Stimulated activated CD4-positive, alpha-beta T cell treated with anti-CD3 and anti-CD28 coated beads, Interleukin-15, amount 100 ng/mL, for 48 hours (primary cell): ENCODE measurements at regions not wholly inside any gene's neighbourhood (a gene's known extent, or its start where the extent isn't known, plus 50 kb on each side); places are given as distances from the start of the nearest gene placed in this dataset.
"Not testable (repeated sequence)": the region's sequence is repeated elsewhere in the genome, so short reads cannot be mapped to it uniquely, and the experiment has no call there.

Experiments used
- DNase-seq, 2 donors: peaks; one replicate each; pipeline ENCODE4 v3.0.0-alpha.2; 2020; ENCODE audit warnings: low read depth in 2 of 2

DNA sequence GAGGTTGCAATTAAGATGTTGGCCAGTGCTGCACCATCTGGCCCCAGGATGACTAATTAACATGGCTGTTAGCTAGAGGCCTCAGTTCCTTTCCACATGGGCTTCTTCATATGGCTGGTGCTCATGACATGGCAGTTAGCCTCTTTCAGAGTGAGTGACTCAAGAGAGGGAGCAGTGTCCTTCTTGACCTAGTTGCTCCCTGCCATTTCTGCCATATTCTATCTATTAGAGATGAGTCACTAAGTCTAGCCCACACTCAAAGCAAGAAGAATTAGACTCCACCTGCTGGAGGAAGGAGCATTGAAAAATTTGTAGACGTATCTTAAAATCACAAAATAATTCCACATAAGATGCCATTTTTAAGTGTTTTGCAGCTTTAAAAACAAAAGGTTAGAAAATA is 651.2 kb upstream of the CCNG1 start:
- no peak for DNase-seq

- no peak for DNase-seq
Observed at GRCh38 chr5:162796507-162796906, 640.9 kb upstream of the CCNG1 start.

GRCh38 chr5:162800301-162800700 is 637.1 kb upstream of the CCNG1 start:
- no peak for DNase-seq

DNA sequence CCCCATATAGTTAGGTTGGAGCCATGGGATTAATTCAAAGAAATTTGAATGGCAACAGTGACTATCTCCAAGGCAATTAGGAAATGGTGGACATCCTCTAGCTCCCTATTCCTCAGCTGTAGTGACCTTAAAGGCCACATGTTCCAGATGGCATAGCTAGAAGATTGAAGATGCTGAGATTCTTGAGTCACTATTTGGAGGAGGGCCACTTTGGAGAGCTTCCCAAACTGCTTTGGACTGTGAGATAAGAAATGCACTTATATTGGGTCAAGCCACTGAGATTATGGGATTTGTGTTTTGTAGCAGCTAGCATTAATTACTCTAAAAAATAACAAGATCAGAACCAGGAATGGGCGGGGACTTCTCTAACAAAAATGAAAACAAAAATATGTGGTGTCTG is 636.2 kb upstream of the CCNG1 start:
- DNase-seq = no peak

DNA sequence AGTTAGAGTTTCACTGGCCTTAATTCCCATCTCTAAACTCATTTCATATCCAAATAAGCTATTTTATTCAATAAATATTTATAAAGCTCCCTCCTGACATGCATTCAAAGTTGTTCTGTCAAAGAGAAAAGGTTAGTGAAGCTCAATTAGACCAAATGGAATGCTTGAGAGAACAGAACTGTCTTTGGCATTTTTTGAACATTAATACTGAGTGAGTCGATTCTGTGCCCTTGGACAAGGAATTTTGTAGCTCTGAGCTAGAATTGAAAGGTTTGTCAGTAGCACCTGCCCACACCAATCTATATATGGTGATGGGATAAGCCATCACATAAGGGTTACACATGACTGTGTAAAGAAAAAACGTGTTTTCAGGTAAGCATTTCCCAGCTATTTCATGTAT is 631.2 kb upstream of the CCNG1 start:
- no peak for DNase-seq

- DNase-seq = no peak
Observed at GRCh38 chr5:162811071-162811470, 626.3 kb upstream of the CCNG1 start.

DNA sequence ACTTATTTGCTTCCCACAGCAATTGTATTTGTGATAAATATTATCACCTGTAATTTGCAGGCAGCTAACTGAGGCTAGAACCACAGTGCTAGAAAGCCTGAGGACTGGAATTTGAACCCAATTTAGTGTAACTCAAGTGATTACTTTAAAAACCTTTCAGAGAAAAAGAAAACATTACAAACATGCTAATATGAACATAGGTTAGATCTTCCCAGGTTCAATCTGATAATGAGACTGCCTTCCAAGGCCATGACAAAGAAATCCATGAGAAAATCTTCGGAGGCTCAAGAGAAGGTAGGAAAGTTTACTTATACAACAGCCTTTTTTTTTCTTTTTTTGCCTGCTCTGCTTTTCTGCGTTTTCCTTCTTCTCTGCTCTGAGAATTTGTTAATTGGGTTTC is 620.6 kb upstream of the CCNG1 start:
- no peak for DNase-seq

DNA sequence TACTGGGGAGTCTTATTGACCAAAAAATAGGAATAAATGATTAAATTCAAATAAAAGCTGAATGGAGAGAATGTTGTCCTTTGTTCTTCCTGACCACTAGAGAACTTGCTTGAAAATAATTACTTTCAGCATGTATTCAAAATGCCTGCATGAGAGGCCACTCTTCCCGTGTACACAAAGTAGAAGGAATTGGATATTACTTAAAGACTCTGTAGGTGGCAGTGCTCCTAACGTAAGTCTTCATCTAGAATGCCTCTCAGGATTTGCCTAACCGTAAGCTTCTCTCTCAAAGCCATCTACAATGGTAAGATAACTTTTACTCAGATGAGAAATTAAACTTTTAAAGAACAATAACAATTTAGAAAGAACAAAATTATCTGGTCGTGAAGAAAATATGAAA is 620.0 kb upstream of the CCNG1 start:
- DNase-seq = no peak

- DNase-seq = not testable (repeated sequence)
Observed at GRCh38 chr5:162821664-162822063, 615.7 kb upstream of the CCNG1 start.

DNA sequence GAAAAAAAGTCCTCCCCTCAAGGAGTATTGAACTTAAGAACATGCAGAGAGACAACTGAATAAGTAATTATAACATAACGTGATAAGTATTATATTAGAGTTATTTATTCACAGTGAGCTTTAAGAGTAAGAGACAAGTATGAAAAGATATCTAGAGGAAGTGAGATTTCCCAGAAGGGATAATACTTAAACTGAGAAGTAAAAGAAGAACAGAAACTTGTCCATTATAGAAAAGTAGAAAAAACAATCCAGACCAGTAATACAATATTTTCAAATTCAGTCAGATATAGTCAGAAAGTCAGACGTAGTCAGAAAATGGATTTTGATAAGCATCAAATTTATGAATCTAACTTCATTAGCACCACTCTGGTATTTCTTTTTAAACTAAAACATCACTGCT is 613.0 kb upstream of the CCNG1 start:
- DNase-seq = no peak

GRCh38 chr5:162837155-162837554 is 600.2 kb upstream of the CCNG1 start:
- DNase-seq = no peak

- DNase-seq = no peak
Observed at GRCh38 chr5:162842727-162843126, 594.7 kb upstream of the CCNG1 start.

- DNase-seq = no peak
Observed at GRCh38 chr5:162852134-162852533, 585.3 kb upstream of the CCNG1 start.

GRCh38 chr5:162858770-162859169 is 578.6 kb upstream of the CCNG1 start:
- DNase-seq = no peak

GRCh38 chr5:162870966-162871365 is 566.4 kb upstream of the CCNG1 start:
- no peak for DNase-seq

GRCh38 chr5:162882629-162883028 is 554.8 kb upstream of the CCNG1 start:
- DNase-seq = no peak

- no peak for DNase-seq
Observed at GRCh38 chr5:162886717-162887116, 550.7 kb upstream of the CCNG1 start.

DNA sequence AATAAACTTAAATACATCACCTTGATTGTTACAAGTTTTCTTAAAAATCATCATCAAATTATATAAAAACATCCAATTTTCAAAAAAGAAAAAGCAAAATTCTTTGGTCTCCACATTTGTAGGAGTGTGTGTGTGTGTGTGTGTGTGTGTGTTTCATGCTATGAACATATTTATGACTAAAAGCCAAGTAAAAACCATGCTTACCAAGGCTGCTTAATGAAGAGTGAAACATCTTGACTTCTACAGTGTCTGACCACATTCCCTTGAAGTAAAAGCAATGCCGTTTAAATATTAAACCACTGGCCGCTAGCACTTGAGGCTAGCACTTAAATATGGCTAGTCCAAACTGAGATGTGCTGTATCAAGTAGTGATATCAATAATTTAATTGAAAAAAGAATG is 549.1 kb upstream of the CCNG1 start:
- no peak for DNase-seq

GRCh38 chr5:162911873-162912272 is 525.5 kb upstream of the CCNG1 start:
- DNase-seq = no peak

- no peak for DNase-seq
Observed at GRCh38 chr5:162916368-162916767, 521.0 kb upstream of the CCNG1 start.

- DNase-seq = no peak
Observed at GRCh38 chr5:162929104-162929503, 508.3 kb upstream of the CCNG1 start.

DNA sequence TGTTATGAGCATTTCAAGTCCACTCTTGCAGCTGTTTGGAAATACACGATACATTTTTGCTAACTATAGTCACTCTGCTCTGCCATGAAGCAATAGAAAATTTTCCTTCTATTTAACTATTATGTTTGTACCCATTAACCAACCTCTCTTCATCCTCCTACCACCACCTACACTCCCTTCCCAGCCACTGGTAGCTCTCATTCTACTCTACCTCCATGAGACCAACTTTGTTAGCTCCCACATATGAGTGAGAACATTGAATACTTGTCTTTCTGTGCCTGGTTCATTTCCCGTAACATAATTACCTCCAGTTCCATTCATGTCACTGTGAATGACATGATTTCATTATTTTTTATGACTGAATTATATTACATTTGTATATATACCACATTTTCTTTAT is 505.9 kb upstream of the CCNG1 start:
- no peak for DNase-seq

DNA sequence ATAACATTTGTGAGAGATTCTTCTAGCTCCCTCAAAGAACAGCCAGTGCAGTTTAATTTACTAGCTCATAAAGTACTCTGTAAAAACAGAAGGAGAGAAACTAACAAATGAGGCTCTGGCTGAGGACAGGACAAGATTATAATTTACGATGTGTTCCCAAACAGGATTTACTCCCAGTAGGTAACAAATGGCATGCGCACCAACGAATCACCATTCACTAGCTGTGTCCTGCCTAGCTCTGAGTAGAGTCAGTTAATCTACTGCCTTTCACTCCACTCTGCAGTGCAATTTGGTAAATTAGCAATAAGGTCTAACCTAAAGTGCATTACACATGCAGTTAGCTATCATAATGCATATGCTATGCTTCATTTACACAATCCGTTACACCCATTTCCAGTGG is 497.4 kb upstream of the CCNG1 start:
- DNase-seq = no peak

DNA sequence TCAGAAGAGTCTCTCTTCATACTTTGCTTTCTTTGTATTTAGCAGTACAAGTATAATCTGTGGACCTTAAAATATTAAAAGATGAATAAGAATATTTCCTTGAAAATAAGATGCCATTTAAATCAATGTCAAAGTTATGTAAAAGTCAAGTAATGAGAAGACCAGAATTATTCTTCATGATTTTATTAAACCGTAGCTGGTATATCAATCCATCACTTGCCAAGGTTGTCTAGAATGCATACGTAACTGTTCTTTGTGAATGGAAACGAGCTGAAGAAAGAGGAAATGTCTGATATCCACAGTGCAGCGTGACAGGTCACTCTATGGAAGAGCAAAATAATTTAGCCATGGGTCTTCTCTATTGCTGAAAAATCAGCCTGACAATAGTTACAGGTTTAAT is 488.7 kb upstream of the CCNG1 start:
- no peak for DNase-seq

DNA sequence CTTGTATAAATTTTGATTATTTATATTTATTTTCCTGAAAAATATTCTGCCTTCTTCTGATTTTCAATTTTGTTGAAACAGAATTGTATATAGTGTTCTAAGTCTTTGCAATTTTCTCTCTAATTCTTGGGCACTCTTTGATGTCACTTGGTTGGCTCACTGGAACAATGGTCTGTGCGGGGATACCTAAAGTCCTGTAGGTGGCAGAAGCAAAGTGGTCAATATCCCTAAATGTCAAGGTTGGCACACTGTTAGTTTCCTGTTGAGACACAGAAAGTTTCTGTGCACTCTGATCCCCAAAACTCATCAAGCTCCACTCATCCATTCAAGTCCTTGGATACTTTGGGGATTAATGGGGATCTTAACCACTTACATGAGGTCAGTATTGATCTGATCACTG is 480.8 kb upstream of the CCNG1 start:
- no peak for DNase-seq
